ENCODE measurements at regions not wholly inside any gene's neighbourhood (a gene's known extent, or its start where the extent isn't known, plus 50 kb on each side); places are given as distances from the start of the nearest gene placed in this dataset.

GRCh38 chr13:86080340-86080995 lies 281.2 kb upstream of the SLITRK6 start:
- no peaks in the 10 kb centered on the region for H3K27me3 Mint-ChIP-seq (ENCODE audit: unreplicated experiment)
- no peak overlapping the region for H3K4me3 Mint-ChIP-seq (ENCODE audit: low read depth, unreplicated experiment)
- H3K4me1 Mint-ChIP-seq (ENCODE audit: low read depth, unreplicated experiment), result no peaks in the 10 kb centered on the region
- H3K36me3 Mint-ChIP-seq (ENCODE audit: insufficient read depth, unreplicated experiment), result no peaks in the 10 kb centered on the region
- intact Hi-C loops (cut with micrococcal nuclease; ENCODE audit: unreplicated experiment), result no loop called here
- no peaks in the 10 kb centered on the region for H3K9me3 Mint-ChIP-seq (ENCODE audit: low read depth, unreplicated experiment)
- no peak for TF ChIP-seq CTCF (IDR thresholded peaks at IDR 0.05; ENCODE audit: unreplicated experiment)
- no peak overlapping the region for H3K27ac Mint-ChIP-seq (ENCODE audit: unreplicated experiment)
- no peak for DNase-seq
- CTCF ChIA-PET, result no interaction called here
- no TSS peak for BruUV-seq (replicated peaks)

GRCh38 chr13:86066611-86067365 lies 267.6 kb upstream of the SLITRK6 start:
- BruUV-seq (replicated peaks), result no TSS peak
- no peaks in the 10 kb centered on the region for H3K36me3 Mint-ChIP-seq (ENCODE audit: insufficient read depth, unreplicated experiment)
- H3K4me3 Mint-ChIP-seq (ENCODE audit: low read depth, unreplicated experiment), result no peak overlapping the region
- H3K9me3 Mint-ChIP-seq (ENCODE audit: low read depth, unreplicated experiment), result peaks cover 2% of the 10 kb centered on the region
- no peaks in the 10 kb centered on the region for H3K4me1 Mint-ChIP-seq (ENCODE audit: low read depth, unreplicated experiment)
- CTCF ChIA-PET, result no interaction called here
- no peak for TF ChIP-seq CTCF (IDR thresholded peaks at IDR 0.05; ENCODE audit: unreplicated experiment)
- no peak for DNase-seq
- H3K27ac Mint-ChIP-seq (ENCODE audit: unreplicated experiment), result no peak overlapping the region
- intact Hi-C loops (cut with micrococcal nuclease; ENCODE audit: unreplicated experiment), result no loop called here
- H3K27me3 Mint-ChIP-seq (ENCODE audit: unreplicated experiment), result no peaks in the 10 kb centered on the region

GRCh38 chr13:86052141-86052540 lies 252.9 kb upstream of the SLITRK6 start:
- Mint-ChIP-seq H3K4me3 (ENCODE audit: low read depth, unreplicated experiment) (no peak overlapping the region), H3K9me3 (ENCODE audit: low read depth, unreplicated experiment) (peaks cover 7% of the 10 kb centered on the region), H3K4me1 (ENCODE audit: low read depth, unreplicated experiment) (peaks cover 22% of the 10 kb centered on the region), H3K27ac (ENCODE audit: unreplicated experiment) (peak overlapping the region; percentile 36), H3K36me3 (ENCODE audit: insufficient read depth, unreplicated experiment) (no peaks in the 10 kb centered on the region), H3K27me3 (ENCODE audit: unreplicated experiment) (no peaks in the 10 kb centered on the region)
- intact Hi-C loops (cut with micrococcal nuclease; ENCODE audit: unreplicated experiment), result no loop called here
- no TSS peak for BruUV-seq (replicated peaks)
- CTCF ChIA-PET, result no interaction called here
- DNase-seq, result no peak
- no peak for TF ChIP-seq CTCF (IDR thresholded peaks at IDR 0.05; ENCODE audit: unreplicated experiment)

GRCh38 chr13:86051134-86052103 lies 252.2 kb upstream of the SLITRK6 start:
- no TSS peak for BruUV-seq (replicated peaks)
- intact Hi-C loops (cut with micrococcal nuclease; ENCODE audit: unreplicated experiment), result no loop called here

More at GRCh38 chr13:86051134-86052103, 252.2 kb upstream of the SLITRK6 start:
- no peaks in the 10 kb centered on the region for H3K36me3 Mint-ChIP-seq (ENCODE audit: insufficient read depth, unreplicated experiment)
- peaks cover 7% of the 10 kb centered on the region for H3K9me3 Mint-ChIP-seq (ENCODE audit: low read depth, unreplicated experiment)
- no peak overlapping the region for H3K4me3 Mint-ChIP-seq (ENCODE audit: low read depth, unreplicated experiment)
- peaks cover 22% of the 10 kb centered on the region for H3K4me1 Mint-ChIP-seq (ENCODE audit: low read depth, unreplicated experiment)
- H3K27ac Mint-ChIP-seq (ENCODE audit: unreplicated experiment), result peak overlapping the region; percentile 63
- no peaks in the 10 kb centered on the region for H3K27me3 Mint-ChIP-seq (ENCODE audit: unreplicated experiment)
- CTCF ChIA-PET, result no interaction called here
- no peak for TF ChIP-seq CTCF (IDR thresholded peaks at IDR 0.05; ENCODE audit: unreplicated experiment)
- DNase-seq, result peak; percentile 11
